OCI-LY1 (cell line): ENCODE measurements at regions not wholly inside any gene's neighbourhood (a gene's known extent, or its start where the extent isn't known, plus 50 kb on each side); places are given as distances from the start of the nearest gene placed in this dataset.

Experiments
- H2AFZ ChIP-seq: fragments of 200-600 bp; sonication (generic), shearing (Covaris generic); 2 replicates; pipeline ENCODE4 v1.6.0; 2014; ENCODE audit warnings: antibody characterized with exemption, mild to moderate bottlenecking, low read length
- H3F3A ChIP-seq: fragments of 200-600 bp; sonication (generic), shearing (Covaris generic); 2 replicates; pipeline ENCODE4 v1.6.0; 2014; ENCODE audit warnings: mild to moderate bottlenecking, antibody characterized with exemption, low read length, moderate library complexity; ENCODE audit not compliant: insufficient read depth
- H3K27ac ChIP-seq: fragments of 200-600 bp; sonication (generic); 2 replicates; pipeline ENCODE4 v1.5.1; 2014; ENCODE audit warnings: low read length, mixed run types, mild to moderate bottlenecking, low read depth; ENCODE audit not compliant: poor library complexity, severe bottlenecking
- H3K27me3 ChIP-seq: fragments of 200-600 bp; sonication (generic); 2 replicates; pipeline ENCODE4 v1.6.0; 2014; ENCODE audit warnings: antibody characterized with exemption, mild to moderate bottlenecking, low read length, moderate library complexity; ENCODE audit not compliant: insufficient read depth
- H3K36me3 ChIP-seq: fragments of 200-600 bp; sonication (generic); 2 replicates; pipeline ENCODE4 v1.6.1; 2014; ENCODE audit warnings: mild to moderate bottlenecking, antibody characterized with exemption, low read length, moderate library complexity, mixed read lengths; ENCODE audit not compliant: insufficient read depth
- H3K4me1 ChIP-seq: fragments of 200-600 bp; sonication (generic); 2 replicates; pipeline ENCODE4 v1.5.1; 2014; ENCODE audit warnings: mild to moderate bottlenecking, low read length, moderate library complexity; ENCODE audit not compliant: insufficient read depth, severe bottlenecking
- H3K4me2 ChIP-seq: fragments of 200-600 bp; sonication (generic), shearing (Covaris generic); 2 replicates; pipeline ENCODE4 v1.6.1; 2014; ENCODE audit warnings: low read length
- H3K4me3 ChIP-seq: fragments of 200-600 bp; sonication (generic); 2 replicates; pipeline ENCODE4 v1.5.1; 2014; ENCODE audit warnings: low read length, low read depth, mild to moderate bottlenecking, mixed read lengths; ENCODE audit not compliant: poor library complexity, severe bottlenecking
- H3K79me2 ChIP-seq: fragments of 200-600 bp; shearing (Covaris generic); 2 replicates; pipeline ENCODE4 v1.6.1; 2016; ENCODE audit warnings: mixed run types, low read length, mixed read lengths; ENCODE audit not compliant: insufficient read depth
- H3K9ac ChIP-seq: fragments of 200-600 bp; sonication (generic), shearing (Covaris generic); 2 replicates; pipeline ENCODE4 v1.6.1; 2014; ENCODE audit warnings: mild to moderate bottlenecking, low read length, mixed read lengths
- H3K9me2 ChIP-seq: fragments of 200-600 bp; sonication (generic), shearing (Covaris generic); 2 replicates; pipeline ENCODE4 v1.6.1; 2014; ENCODE audit warnings: low read depth, mild to moderate bottlenecking, low read length, mixed read lengths
- H3K9me3 ChIP-seq: fragments of 200-600 bp; shearing (Covaris generic); 2 replicates; pipeline ENCODE4 v1.6.1; 2014; ENCODE audit warnings: low read length, mixed read lengths
- H4K20me1 ChIP-seq: fragments of 200-600 bp; sonication (generic), shearing (Covaris generic); 2 replicates; pipeline ENCODE4 v1.6.0; 2016; ENCODE audit warnings: mild to moderate bottlenecking, low read length; ENCODE audit not compliant: insufficient read depth
- EZH2 ChIP-seq: fragments of 200-600 bp; sonication (generic), shearing (Covaris generic); IDR thresholded peaks from 2 replicates; pipeline ENCODE4 v1.8.0; 2017; ENCODE audit warnings: borderline replicate concordance, mixed run types, mild to moderate bottlenecking, antibody characterized with exemption, low read length, moderate library complexity, mixed read lengths
- TF ChIP-seq, protein P1 (sequence below): fragments of 200-600 bp; sonication (generic), shearing (Covaris generic); IDR thresholded peaks from 2 replicates; pipeline ENCODE4 v1.5.1; 2017; ENCODE audit warnings: mild to moderate bottlenecking, antibody characterized with exemption, low read length, moderate library complexity, mixed read lengths

DNA sequence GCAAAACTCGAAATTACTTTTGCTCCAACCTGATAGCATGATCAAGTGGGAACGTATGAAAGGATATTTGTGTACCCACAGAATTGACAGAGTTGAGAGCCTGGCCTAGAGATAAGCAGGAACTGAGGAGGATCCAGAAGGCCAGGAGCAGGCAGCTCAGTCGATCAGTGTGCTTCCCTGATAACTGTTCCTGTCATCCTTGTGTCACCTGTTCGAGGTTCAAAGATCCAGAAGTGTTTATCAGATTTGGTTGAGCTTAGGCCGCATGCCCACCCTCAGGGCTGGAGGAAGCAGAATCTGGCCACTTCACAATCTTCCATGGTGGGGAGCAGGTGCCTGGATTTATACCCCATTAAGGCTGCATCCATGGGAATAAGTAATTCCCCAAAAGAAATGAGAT is 124.8 kb downstream of the QRSL1 start:
- no peaks in the 10 kb centered on the region for H3K9me2 ChIP-seq
- H3K27ac ChIP-seq, result peak overlapping the region; percentile 95

DNA sequence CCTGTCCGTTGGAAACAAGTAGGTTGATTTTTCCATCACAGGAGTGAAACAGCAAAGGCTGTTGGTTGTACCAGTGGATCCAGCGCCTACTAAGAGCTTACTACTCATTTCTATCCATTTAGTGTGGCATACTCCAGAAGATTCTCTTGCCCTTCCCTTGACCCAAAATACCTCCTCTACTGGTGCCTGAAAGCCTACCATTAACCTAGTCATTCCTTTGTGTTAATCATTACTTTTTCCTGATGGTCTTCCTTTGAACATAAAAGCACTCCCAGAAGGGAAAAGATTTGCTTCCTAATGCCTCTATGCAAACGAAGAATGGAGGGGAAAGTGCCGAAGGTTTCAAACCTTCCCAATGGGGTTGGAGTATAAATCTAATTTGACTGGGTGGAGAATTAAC is 123.3 kb downstream of the QRSL1 start:
- TF ChIP-seq, protein P1, sequence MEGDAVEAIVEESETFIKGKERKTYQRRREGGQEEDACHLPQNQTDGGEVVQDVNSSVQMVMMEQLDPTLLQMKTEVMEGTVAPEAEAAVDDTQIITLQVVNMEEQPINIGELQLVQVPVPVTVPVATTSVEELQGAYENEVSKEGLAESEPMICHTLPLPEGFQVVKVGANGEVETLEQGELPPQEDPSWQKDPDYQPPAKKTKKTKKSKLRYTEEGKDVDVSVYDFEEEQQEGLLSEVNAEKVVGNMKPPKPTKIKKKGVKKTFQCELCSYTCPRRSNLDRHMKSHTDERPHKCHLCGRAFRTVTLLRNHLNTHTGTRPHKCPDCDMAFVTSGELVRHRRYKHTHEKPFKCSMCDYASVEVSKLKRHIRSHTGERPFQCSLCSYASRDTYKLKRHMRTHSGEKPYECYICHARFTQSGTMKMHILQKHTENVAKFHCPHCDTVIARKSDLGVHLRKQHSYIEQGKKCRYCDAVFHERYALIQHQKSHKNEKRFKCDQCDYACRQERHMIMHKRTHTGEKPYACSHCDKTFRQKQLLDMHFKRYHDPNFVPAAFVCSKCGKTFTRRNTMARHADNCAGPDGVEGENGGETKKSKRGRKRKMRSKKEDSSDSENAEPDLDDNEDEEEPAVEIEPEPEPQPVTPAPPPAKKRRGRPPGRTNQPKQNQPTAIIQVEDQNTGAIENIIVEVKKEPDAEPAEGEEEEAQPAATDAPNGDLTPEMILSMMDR, result no peak
- TF ChIP-seq EZH2, result no peak
- H2AFZ ChIP-seq, result no peak overlapping the region
- no peak overlapping the region; the same call in 1 of the 2 replicates for H3K4me2 ChIP-seq
- H3K9me2 ChIP-seq, result no peaks in the 10 kb centered on the region
- no peak overlapping the region for H3K4me3 ChIP-seq
- peaks cover 79% of the 10 kb centered on the region for H3K4me1 ChIP-seq
- H3K9me3 ChIP-seq, result no peaks in the 10 kb centered on the region
- no peaks in the 10 kb centered on the region for H3K79me2 ChIP-seq
- no peaks in the 10 kb centered on the region; the same call in 1 of the 2 replicates for H3F3A ChIP-seq
- no peak overlapping the region for H3K9ac ChIP-seq
- peaks cover 19% of the 10 kb centered on the region; the same call in 1 of the 2 replicates for H3K36me3 ChIP-seq
- H3K27me3 ChIP-seq, result no peaks in the 10 kb centered on the region
- H3K27ac ChIP-seq, result peak overlapping the region; percentile 95
- H4K20me1 ChIP-seq, result no peaks in the 10 kb centered on the region

More for the DNA sequence above, 124.8 kb downstream of the QRSL1 start:
- no peak overlapping the region for H3K4me3 ChIP-seq
- H3K4me2 ChIP-seq, result no peak overlapping the region
- H4K20me1 ChIP-seq, result no peaks in the 10 kb centered on the region
- TF ChIP-seq, protein P1, result no peak
- no peak for TF ChIP-seq EZH2
- peaks cover 69% of the 10 kb centered on the region for H3K4me1 ChIP-seq
- H3K9ac ChIP-seq, result no peak overlapping the region
- H3K27me3 ChIP-seq, result no peaks in the 10 kb centered on the region
- peaks cover 19% of the 10 kb centered on the region; the same call in 1 of the 2 replicates for H3K36me3 ChIP-seq
- no peak overlapping the region for H2AFZ ChIP-seq
- no peaks in the 10 kb centered on the region for H3K79me2 ChIP-seq
- H3F3A ChIP-seq, result no peaks in the 10 kb centered on the region; the same call in 1 of the 2 replicates
- no peaks in the 10 kb centered on the region for H3K9me3 ChIP-seq

DNA sequence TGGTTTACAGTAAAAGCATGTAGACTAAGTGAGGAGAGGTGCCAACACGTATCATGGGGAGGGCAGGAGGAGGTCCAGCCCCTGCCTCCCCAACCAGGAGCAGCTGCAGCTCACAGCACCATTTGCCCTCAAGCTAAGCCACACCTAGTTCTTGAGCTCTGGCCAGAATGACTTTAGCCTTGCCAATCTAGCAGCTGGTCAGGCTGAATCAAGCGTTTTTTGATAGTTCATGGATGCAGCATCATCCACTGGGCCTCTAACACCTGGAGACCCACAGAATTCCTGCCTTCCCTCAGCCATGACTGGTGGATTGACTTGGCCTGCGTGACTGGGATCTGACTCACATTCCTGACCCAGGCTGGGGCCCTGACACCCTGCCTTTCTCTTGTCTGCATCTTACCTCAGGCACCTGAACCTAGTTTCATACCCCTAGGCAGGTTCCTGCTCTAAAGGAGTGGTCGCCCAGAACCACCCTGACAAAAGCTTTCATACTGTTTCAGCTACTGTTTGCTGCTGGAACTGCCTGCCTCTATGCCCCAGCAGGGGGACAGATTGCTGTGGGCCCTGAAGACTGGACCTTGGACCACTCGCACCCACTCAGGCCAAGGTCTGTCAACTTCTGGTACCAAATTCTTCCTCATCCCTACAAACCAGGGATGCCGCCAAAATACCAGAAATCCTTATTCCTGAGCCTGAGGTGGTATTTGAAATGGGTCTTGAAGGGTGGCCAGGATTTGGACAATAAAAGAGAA is 122.3 kb downstream of the QRSL1 start:
- Histone ChIP-seq H3K4me1 (peaks cover 77% of the 10 kb centered on the region), H3K4me2 (peak overlapping the region; percentile 43)

More for the DNA sequence above, 122.3 kb downstream of the QRSL1 start:
- Histone ChIP-seq H3K36me3 (peaks cover 19% of the 10 kb centered on the region; the same call in 1 of the 2 replicates), H3K27ac (peak overlapping the region; percentile 95), H3K9me3 (no peaks in the 10 kb centered on the region), H3K9ac (peak overlapping the region; percentile 61), H4K20me1 (no peaks in the 10 kb centered on the region), H3K27me3 (no peaks in the 10 kb centered on the region), H2AFZ (no peak overlapping the region), H3K79me2 (no peaks in the 10 kb centered on the region), H3K4me3 (peak overlapping the region; percentile 8), H3K9me2 (no peaks in the 10 kb centered on the region), H3F3A (peaks cover under 1% of the 10 kb centered on the region; the same call in 1 of the 2 replicates)
- TF ChIP-seq, protein P1, result peak; percentile 17; the same call in 1 of the 2 replicates
- TF ChIP-seq EZH2, result no peak
